GM20000 (cell line): ENCODE measurements at regions not wholly inside any gene's neighbourhood (a gene's known extent, or its start where the extent isn't known, plus 50 kb on each side); places are given as distances from the start of the nearest gene placed in this dataset.

Source experiments
- DNase-seq: peaks from one replicate; pipeline ENCODE4 v3.0.0; 2012; ENCODE audit warnings: low spot score
- TF ChIP-seq, protein P1 (sequence below): IDR thresholded peaks from 2 replicates; pipeline ENCODE4 v1.5.1; 2012; ENCODE audit warnings: mild to moderate bottlenecking, control low read depth; ENCODE audit errors: extremely low read depth, missing control alignments

- TF ChIP-seq, protein P1, sequence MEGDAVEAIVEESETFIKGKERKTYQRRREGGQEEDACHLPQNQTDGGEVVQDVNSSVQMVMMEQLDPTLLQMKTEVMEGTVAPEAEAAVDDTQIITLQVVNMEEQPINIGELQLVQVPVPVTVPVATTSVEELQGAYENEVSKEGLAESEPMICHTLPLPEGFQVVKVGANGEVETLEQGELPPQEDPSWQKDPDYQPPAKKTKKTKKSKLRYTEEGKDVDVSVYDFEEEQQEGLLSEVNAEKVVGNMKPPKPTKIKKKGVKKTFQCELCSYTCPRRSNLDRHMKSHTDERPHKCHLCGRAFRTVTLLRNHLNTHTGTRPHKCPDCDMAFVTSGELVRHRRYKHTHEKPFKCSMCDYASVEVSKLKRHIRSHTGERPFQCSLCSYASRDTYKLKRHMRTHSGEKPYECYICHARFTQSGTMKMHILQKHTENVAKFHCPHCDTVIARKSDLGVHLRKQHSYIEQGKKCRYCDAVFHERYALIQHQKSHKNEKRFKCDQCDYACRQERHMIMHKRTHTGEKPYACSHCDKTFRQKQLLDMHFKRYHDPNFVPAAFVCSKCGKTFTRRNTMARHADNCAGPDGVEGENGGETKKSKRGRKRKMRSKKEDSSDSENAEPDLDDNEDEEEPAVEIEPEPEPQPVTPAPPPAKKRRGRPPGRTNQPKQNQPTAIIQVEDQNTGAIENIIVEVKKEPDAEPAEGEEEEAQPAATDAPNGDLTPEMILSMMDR, result no peak
- DNase-seq, result no peak
Measured at GRCh38 chr18:10072671-10073175, 158.9 kb downstream of the VAPA start.

GRCh38 chr18:10074110-10074509, 160.3 kb downstream of the VAPA start:
- TF ChIP-seq, protein P1, result no peak
- no peak for DNase-seq

- DNase-seq, result no peak
- TF ChIP-seq, protein P1, result no peak
Measured at GRCh38 chr18:10074728-10075127, 160.9 kb downstream of the VAPA start.

DNA sequence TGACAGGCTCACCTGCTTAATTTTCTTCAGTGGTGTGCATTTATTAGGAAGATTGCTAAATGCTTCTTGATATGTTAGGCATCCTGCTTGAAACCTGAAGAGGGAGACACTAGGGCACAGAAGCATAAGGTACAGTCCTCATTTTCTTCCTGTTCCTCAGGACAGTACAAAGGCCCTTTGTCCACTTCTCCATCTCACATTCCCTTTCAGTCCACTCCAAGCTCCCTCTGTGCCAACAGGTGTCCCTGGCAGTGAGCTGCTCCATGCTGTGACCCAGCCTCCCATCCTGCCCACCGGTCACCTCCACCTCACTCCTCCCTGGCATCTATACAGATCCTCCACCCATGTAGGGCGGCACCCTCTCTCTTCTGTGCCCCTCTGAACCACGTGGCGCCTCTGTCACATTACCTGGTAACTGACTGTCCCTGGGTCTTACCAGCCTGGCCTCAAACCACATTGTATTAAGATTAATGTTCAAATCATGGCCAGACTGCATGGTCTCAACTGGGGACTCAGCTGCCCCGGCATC, 162.8 kb downstream of the VAPA start:
- DNase-seq, result no peak
- TF ChIP-seq, protein P1, result no peak

DNA sequence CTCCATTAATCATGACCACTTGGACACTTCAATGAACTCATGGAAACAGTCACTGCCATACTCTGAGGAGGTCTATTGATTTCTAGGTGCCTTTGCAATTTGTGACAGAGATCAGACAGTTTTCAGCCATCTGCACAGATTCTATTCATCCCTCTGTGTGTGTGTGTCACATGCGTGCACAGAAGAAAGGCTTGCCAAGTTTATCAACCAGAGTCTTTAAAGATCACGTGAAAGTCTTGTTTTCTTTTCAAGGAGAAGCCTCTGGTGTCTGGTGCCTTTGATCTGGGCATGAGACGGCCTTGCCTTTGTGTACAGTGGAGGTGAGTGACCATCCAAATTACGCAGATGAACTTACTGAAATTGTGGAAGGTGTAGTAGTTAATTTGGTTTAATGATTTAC, 164.2 kb downstream of the VAPA start:
- no peak for DNase-seq
- TF ChIP-seq, protein P1, result no peak

- no peak for DNase-seq
- TF ChIP-seq, protein P1, result no peak
Measured at GRCh38 chr18:10080372-10080771, 166.6 kb downstream of the VAPA start.

DNA sequence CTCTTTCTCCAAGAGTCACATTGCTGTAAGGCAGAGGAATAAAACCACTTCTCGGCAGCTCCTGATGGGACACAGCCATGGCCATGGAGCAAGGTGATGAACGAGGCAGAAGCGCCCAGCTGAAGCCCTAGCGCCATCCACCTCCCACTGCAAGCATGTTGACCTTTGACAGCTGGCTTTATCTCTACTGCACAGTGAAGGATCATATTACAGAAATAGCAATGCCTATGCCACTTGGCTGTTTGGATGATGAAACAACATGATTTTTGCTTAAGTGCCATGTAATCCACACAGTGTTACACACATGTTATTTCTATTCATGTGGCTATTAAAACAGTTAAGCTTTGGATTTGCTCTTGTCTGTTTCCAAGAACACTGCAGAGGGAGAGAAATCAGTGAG, 167.7 kb downstream of the VAPA start:
- TF ChIP-seq, protein P1, result no peak
- DNase-seq, result no peak
